Skeletal muscle satellite cell (primary cell): ENCODE measurements at regions not wholly inside any gene's neighbourhood (a gene's known extent, or its start where the extent isn't known, plus 50 kb on each side); places are given as distances from the start of the nearest gene placed in this dataset.

Experiments used
- H3K27me3 ChIP-seq: 2 replicates; pipeline ENCODE4 v1.7.0; 2013; ENCODE audit warnings: low read length; ENCODE audit not compliant: control insufficient read depth, insufficient read depth
- H3K36me3 ChIP-seq: 2 replicates; pipeline ENCODE4 v1.7.0; 2013; ENCODE audit warnings: mild to moderate bottlenecking, control low read depth, low read length; ENCODE audit not compliant: insufficient read depth
- H3K4me1 ChIP-seq: 2 replicates; pipeline ENCODE4 v1.7.0; 2013; ENCODE audit warnings: low read length; ENCODE audit not compliant: control insufficient read depth, insufficient read depth
- H3K4me2 ChIP-seq: 2 replicates; pipeline ENCODE4 v1.7.0; 2013; ENCODE audit warnings: mild to moderate bottlenecking, low read length
- H3K4me3 ChIP-seq: 2 replicates; pipeline ENCODE4 v1.7.0; 2013; ENCODE audit warnings: low read length
- H3K9ac ChIP-seq: 2 replicates; pipeline ENCODE4 v1.7.0; 2013; ENCODE audit warnings: mild to moderate bottlenecking, low read depth, low read length, moderate library complexity
- H3K9me3 ChIP-seq: replicated peaks from 2 replicates; pipeline ENCODE4 v1.7.0; 2013; ENCODE audit warnings: mild to moderate bottlenecking, control low read depth, low read length

DNA sequence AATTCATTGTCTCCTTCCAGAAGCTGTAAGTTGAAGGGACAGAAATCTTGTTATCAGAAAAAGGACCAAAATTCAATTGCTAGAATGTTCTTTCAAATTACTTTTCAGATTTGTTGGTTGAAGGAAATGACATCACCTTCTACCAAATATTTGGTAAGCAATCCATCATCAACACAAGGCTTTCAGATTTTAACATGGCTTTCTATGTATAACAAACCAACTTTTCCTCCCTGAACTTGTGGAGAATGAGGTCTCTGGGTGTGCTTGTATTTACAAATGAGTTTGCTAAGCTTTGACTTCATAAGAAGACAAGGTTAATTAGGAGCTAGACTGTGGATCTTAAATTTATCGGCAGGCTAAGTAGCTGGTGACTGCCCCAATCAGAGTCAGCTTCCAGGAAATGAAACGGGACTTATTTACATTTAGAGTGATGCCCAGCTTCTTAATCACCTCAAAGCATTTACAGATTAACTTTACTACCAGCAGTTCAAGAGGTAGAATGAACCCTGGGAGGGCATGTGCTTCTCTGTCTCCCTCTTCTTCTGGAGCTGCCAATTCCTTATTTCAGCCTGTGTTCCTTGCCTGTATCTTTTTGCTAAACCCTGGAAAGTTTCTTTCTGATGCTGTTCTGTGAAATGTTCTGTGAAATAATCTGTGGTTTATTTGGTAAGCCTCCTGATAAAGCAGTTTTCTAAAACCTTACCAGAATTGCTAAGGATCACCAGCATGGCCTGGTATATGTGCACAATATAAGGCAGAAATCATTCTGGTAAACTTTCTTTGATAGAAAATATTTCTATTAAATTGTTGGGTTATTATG lies 248.8 kb upstream of the FZD8 start:
- Histone ChIP-seq H3K9ac (no peak overlapping the region), H3K36me3 (no peaks in the 10 kb centered on the region), H3K4me2 (no peak overlapping the region), H3K4me1 (peaks cover 4% of the 10 kb centered on the region), H3K9me3 (no peaks in the 10 kb centered on the region), H3K27me3 (no peaks in the 10 kb centered on the region), H3K4me3 (no peak overlapping the region)

DNA sequence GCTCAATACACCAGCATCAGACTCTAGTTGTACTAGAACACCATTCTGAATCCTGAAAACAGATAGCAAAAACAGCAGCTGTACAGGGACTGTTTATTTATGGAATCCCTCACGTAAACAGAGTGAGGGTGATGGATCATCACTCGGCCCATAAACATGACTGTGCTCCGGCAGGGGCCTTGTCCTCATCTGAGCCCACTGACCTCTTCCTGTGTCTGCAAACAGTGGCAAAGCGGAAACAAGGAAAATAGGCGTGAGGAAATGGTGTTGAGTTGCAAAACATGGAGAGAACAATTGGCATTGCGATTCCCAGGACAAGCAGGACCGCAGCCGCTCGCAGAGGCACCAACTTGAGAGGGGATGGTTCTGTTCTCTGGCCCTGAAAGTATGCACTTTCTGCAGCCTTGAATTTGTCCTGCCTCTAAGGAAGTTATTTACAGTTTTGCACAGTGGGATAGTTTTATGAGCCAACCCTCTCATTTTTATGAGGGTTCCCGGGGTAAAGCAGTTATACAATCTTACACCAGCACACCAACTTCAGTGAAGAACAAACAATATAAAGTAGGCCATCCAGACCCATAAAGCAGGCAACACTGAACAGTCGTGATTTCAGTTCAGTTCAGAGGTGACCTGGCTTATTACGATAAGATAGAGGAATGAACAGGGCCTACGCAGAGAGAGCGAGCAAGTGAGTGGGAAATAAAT lies 248.0 kb upstream of the FZD8 start:
- H3K4me3 ChIP-seq: no peak overlapping the region
- H3K36me3 ChIP-seq: no peaks in the 10 kb centered on the region
- H3K4me2 ChIP-seq: no peak overlapping the region
- H3K9ac ChIP-seq: no peak overlapping the region
- no peaks in the 10 kb centered on the region for H3K9me3 ChIP-seq
- no peaks in the 10 kb centered on the region for H3K4me1 ChIP-seq
- H3K27me3 ChIP-seq: no peaks in the 10 kb centered on the region

DNA sequence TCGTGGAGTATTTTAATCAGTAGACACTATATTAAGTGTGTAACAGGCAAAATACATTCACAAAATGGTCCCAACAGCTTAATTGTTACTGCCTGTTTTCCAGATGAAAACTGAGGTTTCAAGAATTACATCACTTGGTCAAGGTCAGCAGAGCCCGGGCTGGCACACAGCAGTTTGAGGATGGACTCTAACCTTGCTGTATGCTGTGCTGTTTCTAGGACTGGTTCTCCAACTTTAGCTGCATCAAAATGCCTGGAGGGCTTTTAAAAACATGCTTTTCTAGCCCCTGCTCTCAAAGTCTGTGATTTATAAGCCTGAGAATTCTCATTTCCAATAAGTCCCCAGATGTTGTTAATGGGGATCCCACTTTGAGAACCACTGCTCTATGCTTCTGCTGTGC lies 247.1 kb upstream of the FZD8 start:
- H3K4me3 ChIP-seq: no peak overlapping the region

DNA sequence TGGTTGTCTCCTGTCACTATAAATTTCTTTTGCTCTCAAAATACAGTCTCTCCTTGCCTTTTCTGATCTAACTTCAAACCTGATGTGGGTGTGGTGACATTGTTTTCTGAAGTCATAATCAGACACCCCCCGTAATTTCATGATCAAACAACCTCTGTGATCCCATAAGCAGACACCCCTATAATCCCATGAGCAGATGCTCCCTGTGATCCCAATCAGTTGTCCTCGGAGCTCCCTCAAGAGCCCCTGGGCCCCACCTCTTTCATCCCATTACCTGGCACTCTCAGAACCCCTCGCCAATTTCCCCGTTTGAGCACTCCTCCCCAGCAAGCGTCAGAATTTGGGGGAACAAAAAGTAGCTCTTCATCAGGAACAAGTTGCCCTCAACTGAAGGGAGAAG lies 246.3 kb upstream of the FZD8 start:
- Histone ChIP-seq H3K9me3 (no peaks in the 10 kb centered on the region), H3K4me3 (no peak overlapping the region), H3K27me3 (peaks cover 3% of the 10 kb centered on the region), H3K4me2 (no peak overlapping the region), H3K36me3 (no peaks in the 10 kb centered on the region), H3K4me1 (no peaks in the 10 kb centered on the region), H3K9ac (no peak overlapping the region)

More for the DNA sequence above, 247.1 kb upstream of the FZD8 start:
- Histone ChIP-seq H3K9ac (no peak overlapping the region), H3K4me1 (no peaks in the 10 kb centered on the region), H3K27me3 (no peaks in the 10 kb centered on the region), H3K4me2 (no peak overlapping the region), H3K36me3 (no peaks in the 10 kb centered on the region), H3K9me3 (no peaks in the 10 kb centered on the region)

GRCh38 chr10:35887685-35888084 lies 245.6 kb upstream of the FZD8 start:
- Histone ChIP-seq H3K36me3 (no peaks in the 10 kb centered on the region), H3K4me2 (no peak overlapping the region), H3K9ac (no peak overlapping the region), H3K4me1 (no peaks in the 10 kb centered on the region), H3K27me3 (peaks cover 4% of the 10 kb centered on the region), H3K4me3 (no peak overlapping the region), H3K9me3 (no peaks in the 10 kb centered on the region)

- Histone ChIP-seq H3K9ac (no peak overlapping the region), H3K4me1 (no peaks in the 10 kb centered on the region), H3K4me2 (no peak overlapping the region), H3K36me3 (no peaks in the 10 kb centered on the region), H3K4me3 (no peak overlapping the region), H3K27me3 (peaks cover 4% of the 10 kb centered on the region), H3K9me3 (no peaks in the 10 kb centered on the region)
Measured at GRCh38 chr10:35885076-35885475, 243.0 kb upstream of the FZD8 start.

DNA sequence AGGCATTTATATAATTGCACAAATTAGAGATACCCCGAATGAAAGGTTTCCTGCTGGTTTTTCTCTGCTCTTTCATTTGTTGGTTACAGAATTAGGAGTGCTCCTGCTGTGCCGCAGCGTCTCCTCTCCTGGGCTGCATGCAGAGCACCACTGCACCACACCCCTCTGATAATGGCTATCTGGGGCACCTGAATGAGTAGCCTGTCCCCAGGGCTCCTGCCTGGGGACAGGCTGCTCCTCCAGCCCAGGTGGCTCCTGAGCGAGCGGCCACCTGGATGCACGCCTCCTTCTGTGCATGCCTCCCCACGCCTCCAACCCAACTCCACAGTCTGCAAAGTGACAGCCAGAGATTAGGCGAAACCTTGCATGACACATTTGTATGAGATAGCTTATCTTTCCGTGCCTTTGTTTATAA lies 242.6 kb upstream of the FZD8 start:
- Histone ChIP-seq H3K4me3 (no peak overlapping the region), H3K36me3 (no peaks in the 10 kb centered on the region), H3K27me3 (peaks cover 4% of the 10 kb centered on the region), H3K9me3 (no peaks in the 10 kb centered on the region), H3K4me2 (no peak overlapping the region), H3K4me1 (no peaks in the 10 kb centered on the region), H3K9ac (no peak overlapping the region)

GRCh38 chr10:35882422-35883150 lies 240.5 kb upstream of the FZD8 start:
- Histone ChIP-seq H3K27me3 (peaks cover 4% of the 10 kb centered on the region), H3K9ac (no peak overlapping the region), H3K4me3 (no peak overlapping the region), H3K4me1 (no peaks in the 10 kb centered on the region), H3K36me3 (no peaks in the 10 kb centered on the region), H3K4me2 (no peak overlapping the region), H3K9me3 (no peaks in the 10 kb centered on the region)

GRCh38 chr10:35881320-35881719 lies 239.2 kb upstream of the FZD8 start:
- Histone ChIP-seq H3K4me3 (no peak overlapping the region), H3K36me3 (no peaks in the 10 kb centered on the region), H3K9me3 (no peaks in the 10 kb centered on the region), H3K4me2 (no peak overlapping the region), H3K27me3 (peaks cover 4% of the 10 kb centered on the region), H3K9ac (no peak overlapping the region), H3K4me1 (no peaks in the 10 kb centered on the region)

DNA sequence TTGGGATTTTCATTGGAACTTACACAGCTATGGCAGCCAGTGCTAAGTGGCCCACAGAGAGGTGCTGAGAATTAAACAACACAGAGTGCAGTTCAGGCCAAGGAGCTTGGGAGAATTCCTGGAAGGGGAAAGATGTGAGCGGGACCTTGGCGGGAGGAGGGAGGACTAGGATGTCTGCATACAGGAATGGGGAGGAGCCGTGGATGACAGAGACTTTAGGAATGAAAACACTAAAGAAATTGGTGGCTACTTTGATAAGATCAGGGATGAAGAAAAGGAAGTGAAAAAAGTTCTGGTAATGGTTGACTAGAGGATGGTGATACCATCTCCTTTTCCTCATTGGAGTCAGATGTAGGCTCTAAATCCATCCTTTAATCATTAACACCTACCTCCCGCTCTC lies 234.2 kb upstream of the FZD8 start:
- no peaks in the 10 kb centered on the region for H3K4me1 ChIP-seq
- H3K9ac ChIP-seq: no peak overlapping the region
- no peaks in the 10 kb centered on the region for H3K9me3 ChIP-seq
- H3K4me2 ChIP-seq: no peak overlapping the region
- no peak overlapping the region for H3K4me3 ChIP-seq
- no peaks in the 10 kb centered on the region for H3K27me3 ChIP-seq
- H3K36me3 ChIP-seq: no peaks in the 10 kb centered on the region

DNA sequence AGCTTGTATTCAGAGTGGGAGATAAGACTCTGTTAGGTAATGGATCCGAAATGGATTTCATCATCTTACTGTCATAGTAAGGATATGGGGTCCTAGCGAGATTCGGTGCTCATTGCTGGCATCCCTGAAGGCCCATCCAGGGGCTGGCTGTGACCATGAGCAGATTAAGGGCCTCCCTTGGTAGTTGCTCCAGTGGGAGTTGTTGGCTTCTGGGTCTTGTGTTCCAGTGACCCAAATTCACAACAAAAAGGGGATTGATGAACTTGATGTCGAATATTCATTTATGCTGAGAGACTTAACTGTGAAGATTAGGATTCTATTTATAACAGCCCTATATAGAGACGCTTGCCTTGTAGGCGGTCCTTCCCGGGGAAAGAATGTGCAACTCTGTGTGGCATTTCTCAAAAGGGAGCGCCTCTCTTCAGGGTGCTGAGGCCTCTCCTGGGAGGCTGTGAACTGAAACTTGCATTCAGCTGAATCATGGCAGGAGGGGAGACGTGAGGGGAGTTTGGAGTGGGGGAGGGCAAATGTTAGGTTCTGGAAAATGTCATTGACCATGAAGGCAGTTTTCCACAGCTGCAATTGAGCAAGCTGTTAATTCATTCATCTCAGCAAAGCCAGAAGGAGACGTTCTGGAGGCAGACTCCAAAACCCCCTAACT lies 233.1 kb upstream of the FZD8 start:
- no peak overlapping the region for H3K4me2 ChIP-seq
- H3K27me3 ChIP-seq: no peaks in the 10 kb centered on the region
- H3K9ac ChIP-seq: no peak overlapping the region
- H3K36me3 ChIP-seq: no peaks in the 10 kb centered on the region
- H3K4me1 ChIP-seq: no peaks in the 10 kb centered on the region
- no peaks in the 10 kb centered on the region for H3K9me3 ChIP-seq
- no peak overlapping the region for H3K4me3 ChIP-seq
